SU-DHL-6 (cell line): ENCODE measurements at regions not wholly inside any gene's neighbourhood (a gene's known extent, or its start where the extent isn't known, plus 50 kb on each side); places are given as distances from the start of the nearest gene placed in this dataset.
"Not testable (repeated sequence)": the region's sequence is repeated elsewhere in the genome, so short reads cannot be mapped to it uniquely, and the experiment has no call there.

ENCODE experiments used
- EZH2phosphoT487 ChIP-seq: fragments of 200-600 bp; sonication (generic), shearing (Covaris generic); conservative IDR thresholded peaks from 2 replicates; pipeline ENCODE4 v1.6.1; 2018; ENCODE audit warnings: mild to moderate bottlenecking, antibody characterized with exemption, low read length, moderate library complexity, mixed read lengths
- TF ChIP-seq, protein P1 (sequence below): fragments of 200-600 bp; sonication (generic); IDR thresholded peaks from one replicate; pipeline ENCODE4 v1.5.1; 2017; ENCODE audit warnings: antibody characterized with exemption, mild to moderate bottlenecking, low read length, moderate library complexity; ENCODE audit not compliant: insufficient read depth, poor library complexity, severe bottlenecking

DNA sequence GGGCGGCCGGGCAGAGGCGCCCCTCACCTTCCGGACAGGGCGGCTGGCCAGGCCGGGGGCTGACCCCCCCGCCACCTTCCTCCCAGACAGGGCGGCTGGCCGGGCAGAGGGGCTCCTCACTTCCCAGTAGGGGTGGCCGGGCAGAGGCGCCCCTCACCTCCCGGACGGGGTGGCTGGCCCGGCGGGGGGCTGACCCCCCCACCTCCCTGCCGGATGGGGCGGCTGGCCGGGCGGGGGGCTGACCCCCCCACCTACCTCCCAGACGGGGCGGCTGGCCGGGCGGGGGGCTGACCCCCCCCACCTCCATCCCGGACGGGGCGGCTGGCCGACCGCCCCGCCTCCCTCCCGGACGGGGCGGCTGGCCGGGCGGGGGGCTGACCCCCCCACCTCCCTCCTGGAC, 1615.5 kb upstream of the C9orf72 start:
- TF ChIP-seq, protein P1, sequence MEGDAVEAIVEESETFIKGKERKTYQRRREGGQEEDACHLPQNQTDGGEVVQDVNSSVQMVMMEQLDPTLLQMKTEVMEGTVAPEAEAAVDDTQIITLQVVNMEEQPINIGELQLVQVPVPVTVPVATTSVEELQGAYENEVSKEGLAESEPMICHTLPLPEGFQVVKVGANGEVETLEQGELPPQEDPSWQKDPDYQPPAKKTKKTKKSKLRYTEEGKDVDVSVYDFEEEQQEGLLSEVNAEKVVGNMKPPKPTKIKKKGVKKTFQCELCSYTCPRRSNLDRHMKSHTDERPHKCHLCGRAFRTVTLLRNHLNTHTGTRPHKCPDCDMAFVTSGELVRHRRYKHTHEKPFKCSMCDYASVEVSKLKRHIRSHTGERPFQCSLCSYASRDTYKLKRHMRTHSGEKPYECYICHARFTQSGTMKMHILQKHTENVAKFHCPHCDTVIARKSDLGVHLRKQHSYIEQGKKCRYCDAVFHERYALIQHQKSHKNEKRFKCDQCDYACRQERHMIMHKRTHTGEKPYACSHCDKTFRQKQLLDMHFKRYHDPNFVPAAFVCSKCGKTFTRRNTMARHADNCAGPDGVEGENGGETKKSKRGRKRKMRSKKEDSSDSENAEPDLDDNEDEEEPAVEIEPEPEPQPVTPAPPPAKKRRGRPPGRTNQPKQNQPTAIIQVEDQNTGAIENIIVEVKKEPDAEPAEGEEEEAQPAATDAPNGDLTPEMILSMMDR = not testable (repeated sequence)
- TF ChIP-seq EZH2phosphoT487 = not testable (repeated sequence)
